PFSK-1 (cell line): ENCODE measurements at regions not wholly inside any gene's neighbourhood (a gene's known extent, or its start where the extent isn't known, plus 50 kb on each side); places are given as distances from the start of the nearest gene placed in this dataset.

Experiments used
- FOXP2 ChIP-seq: optimal IDR thresholded peaks from 2 replicates; pipeline ENCODE3; 2011; ENCODE audit warnings: borderline replicate concordance, control low read depth, inconsistent platforms; ENCODE audit not compliant: insufficient read depth; ENCODE audit errors: extremely low read length, extremely low read depth
- POLR2AphosphoS5 ChIP-seq: IDR thresholded peaks from 2 replicates; pipeline ENCODE4 v1.6.1; 2012; ENCODE audit warnings: low read depth, mild to moderate bottlenecking, control low read depth, low read length, moderate library complexity
- SIN3A ChIP-seq: IDR thresholded peaks from 2 replicates; pipeline ENCODE4 v1.6.1; 2012; ENCODE audit warnings: mild to moderate bottlenecking, low read length, moderate library complexity, borderline replicate concordance; ENCODE audit not compliant: insufficient read depth
- TAF1 ChIP-seq: IDR thresholded peaks from 2 replicates; pipeline ENCODE4 v1.6.1; 2012; ENCODE audit warnings: low read length, control low read depth, borderline replicate concordance; ENCODE audit not compliant: insufficient read depth
- TF ChIP-seq, protein P1 (sequence below), 2 experiments: IDR thresholded peaks; 2 replicates each; pipeline versions ENCODE4 v1.6.1 to v1.8.0; 2011 to 2012; ENCODE audit warnings: low read depth in 2 of 2, low read length in 2 of 2, control low read depth in 1 of 2, inconsistent platforms in 1 of 2, mild to moderate bottlenecking in 1 of 2, moderate library complexity in 1 of 2; ENCODE audit not compliant: insufficient read depth in 1 of 2

DNA sequence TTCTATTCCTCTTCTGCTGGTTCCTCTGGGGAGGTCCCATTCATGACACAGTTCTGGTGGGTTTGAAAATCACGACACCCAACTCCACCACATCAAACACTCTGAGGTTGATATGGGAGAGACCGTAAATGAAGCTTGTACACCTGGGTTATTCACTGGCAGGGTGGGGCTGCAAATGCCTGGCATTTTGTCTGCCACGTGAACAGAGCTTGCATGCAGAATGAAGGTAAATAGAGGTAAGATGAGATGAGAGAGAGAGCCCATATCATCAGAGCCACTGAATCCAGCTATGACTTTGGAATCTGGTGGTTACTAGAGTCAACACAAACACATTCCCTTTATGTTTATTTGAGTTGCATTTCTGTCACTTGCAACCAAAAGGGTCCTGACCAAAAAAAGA, 97.4 kb downstream of the BANF2 start:
- TF ChIP-seq FOXP2 = no peak
- TF ChIP-seq, protein P1, sequence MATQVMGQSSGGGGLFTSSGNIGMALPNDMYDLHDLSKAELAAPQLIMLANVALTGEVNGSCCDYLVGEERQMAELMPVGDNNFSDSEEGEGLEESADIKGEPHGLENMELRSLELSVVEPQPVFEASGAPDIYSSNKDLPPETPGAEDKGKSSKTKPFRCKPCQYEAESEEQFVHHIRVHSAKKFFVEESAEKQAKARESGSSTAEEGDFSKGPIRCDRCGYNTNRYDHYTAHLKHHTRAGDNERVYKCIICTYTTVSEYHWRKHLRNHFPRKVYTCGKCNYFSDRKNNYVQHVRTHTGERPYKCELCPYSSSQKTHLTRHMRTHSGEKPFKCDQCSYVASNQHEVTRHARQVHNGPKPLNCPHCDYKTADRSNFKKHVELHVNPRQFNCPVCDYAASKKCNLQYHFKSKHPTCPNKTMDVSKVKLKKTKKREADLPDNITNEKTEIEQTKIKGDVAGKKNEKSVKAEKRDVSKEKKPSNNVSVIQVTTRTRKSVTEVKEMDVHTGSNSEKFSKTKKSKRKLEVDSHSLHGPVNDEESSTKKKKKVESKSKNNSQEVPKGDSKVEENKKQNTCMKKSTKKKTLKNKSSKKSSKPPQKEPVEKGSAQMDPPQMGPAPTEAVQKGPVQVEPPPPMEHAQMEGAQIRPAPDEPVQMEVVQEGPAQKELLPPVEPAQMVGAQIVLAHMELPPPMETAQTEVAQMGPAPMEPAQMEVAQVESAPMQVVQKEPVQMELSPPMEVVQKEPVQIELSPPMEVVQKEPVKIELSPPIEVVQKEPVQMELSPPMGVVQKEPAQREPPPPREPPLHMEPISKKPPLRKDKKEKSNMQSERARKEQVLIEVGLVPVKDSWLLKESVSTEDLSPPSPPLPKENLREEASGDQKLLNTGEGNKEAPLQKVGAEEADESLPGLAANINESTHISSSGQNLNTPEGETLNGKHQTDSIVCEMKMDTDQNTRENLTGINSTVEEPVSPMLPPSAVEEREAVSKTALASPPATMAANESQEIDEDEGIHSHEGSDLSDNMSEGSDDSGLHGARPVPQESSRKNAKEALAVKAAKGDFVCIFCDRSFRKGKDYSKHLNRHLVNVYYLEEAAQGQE (IDR thresholded peaks at IDR 0.05; ENCODE audit: insufficient read depth in 1 of 2, low read depth in 2 of 2, low read length in 2 of 2) = no peak
- no peak for TF ChIP-seq SIN3A
- no peak for TF ChIP-seq POLR2AphosphoS5
- no peak for TF ChIP-seq TAF1

DNA sequence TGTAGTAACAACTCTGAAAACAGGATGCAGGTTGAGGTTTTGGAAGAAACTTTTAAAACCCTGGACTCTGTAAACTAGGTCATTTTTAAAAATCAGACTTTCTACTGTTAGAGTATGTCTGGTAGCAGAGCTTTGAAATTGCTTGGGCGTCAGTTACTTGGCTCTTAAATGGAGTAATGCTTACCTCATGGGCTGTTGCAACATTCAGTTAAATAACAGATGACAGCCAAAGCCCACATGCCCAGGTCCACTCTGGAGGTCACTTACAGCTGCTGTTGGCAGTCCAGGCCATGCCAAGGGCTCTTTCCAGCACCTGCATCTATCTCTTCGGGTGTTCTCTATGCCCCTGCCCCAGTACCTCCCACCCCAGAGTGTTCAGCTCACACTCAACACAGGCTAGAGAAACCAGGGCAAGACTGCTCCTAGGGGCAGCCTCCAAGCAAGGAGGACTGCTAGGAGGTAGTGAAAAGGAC, 96.4 kb downstream of the BANF2 start:
- TF ChIP-seq SIN3A = no peak
- no peak for TF ChIP-seq TAF1
- no peak for TF ChIP-seq POLR2AphosphoS5
- TF ChIP-seq, protein P1 (IDR thresholded peaks at IDR 0.05; ENCODE audit: insufficient read depth in 1 of 2, low read depth in 2 of 2, low read length in 2 of 2) = no peak
- TF ChIP-seq FOXP2 = no peak

DNA sequence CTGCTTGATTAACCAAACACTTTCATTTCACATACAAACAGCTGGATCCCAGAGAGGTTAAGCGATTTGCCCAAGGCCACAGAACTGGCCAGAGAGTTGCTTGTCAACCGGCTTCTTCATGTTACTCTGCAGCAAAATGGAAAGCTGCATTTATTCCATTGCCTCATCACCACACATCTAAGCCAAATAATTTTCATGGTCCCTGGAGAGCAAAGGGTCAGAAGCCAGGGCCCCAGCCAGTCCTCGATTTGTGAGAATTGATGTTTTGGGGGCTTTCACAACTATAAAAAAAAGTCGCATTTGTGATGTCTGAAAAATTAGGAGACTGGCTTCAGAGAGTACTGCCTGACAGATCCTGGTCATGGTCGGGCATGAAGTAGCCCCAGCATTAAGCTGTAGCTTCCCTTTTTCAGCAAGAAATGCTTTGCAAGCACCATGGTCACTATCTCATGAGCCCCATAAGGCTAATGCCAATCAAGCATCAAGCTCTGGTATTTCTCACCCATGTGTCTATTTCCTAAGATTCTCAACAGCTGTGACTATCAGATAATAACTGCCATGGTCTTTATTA, 95.8 kb downstream of the BANF2 start:
- TF ChIP-seq, protein P1 (IDR thresholded peaks at IDR 0.05; ENCODE audit: insufficient read depth in 1 of 2, low read depth in 2 of 2, low read length in 2 of 2) = no peak
- TF ChIP-seq FOXP2 = no peak

DNA sequence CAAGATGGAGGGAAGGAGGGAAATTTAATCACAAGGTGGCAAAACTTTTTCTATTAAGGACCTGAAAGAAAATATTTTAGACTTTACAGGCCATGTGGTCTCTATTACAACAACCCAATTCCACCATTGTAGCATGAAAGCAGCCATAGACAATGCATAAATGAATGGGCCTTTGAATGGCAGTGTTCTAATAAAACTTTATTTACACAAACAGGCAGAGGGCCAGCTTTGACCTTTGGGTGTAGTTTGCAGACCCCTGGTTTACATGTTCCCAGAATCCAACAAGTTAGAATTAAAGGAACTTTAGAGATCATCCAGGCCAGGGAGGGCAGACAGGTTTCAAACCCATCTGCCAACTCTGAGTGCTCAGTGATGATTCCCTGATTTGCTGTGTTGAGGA, 95.2 kb downstream of the BANF2 start:
- TF ChIP-seq SIN3A = no peak
- TF ChIP-seq TAF1 = no peak
- no peak for TF ChIP-seq FOXP2
- TF ChIP-seq POLR2AphosphoS5 = no peak
- TF ChIP-seq, protein P1 (IDR thresholded peaks at IDR 0.05; ENCODE audit: insufficient read depth in 1 of 2, low read depth in 2 of 2, low read length in 2 of 2) = no peak

DNA sequence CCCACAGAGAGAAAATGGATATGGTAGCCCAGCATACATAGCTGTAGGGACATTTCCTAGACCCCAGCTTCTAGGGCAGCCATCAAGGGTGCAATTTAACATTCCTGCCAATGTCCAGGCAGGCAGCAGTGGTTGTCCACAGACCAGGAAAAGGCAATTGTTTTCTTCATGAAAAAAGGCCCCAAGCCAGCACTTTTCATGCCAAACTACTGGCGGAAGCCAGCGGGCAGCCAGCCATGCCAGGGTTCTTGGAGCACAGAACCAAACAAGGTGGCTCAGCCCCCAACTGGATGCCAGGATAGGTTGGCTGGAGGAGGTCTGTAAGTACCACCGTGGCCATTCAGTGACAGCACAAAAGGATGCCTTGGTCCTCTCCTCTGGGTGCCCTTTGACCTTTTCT, 94.6 kb downstream of the BANF2 start:
- TF ChIP-seq, protein P1 (IDR thresholded peaks at IDR 0.05; ENCODE audit: insufficient read depth in 1 of 2, low read depth in 2 of 2, low read length in 2 of 2) = no peak
- TF ChIP-seq SIN3A = no peak
- TF ChIP-seq POLR2AphosphoS5 = no peak
- no peak for TF ChIP-seq FOXP2
- no peak for TF ChIP-seq TAF1
